H54 (cell line): ENCODE measurements at regions not wholly inside any gene's neighbourhood (a gene's known extent, or its start where the extent isn't known, plus 50 kb on each side); places are given as distances from the start of the nearest gene placed in this dataset.
"Not testable (repeated sequence)": the region's sequence is repeated elsewhere in the genome, so short reads cannot be mapped to it uniquely, and the experiment has no call there.

Experiments used
- DNase-seq: peaks from one replicate; pipeline ENCODE4 v3.0.0; 2011; ENCODE audit warnings: low spot score, mixed read lengths; ENCODE audit not compliant: insufficient read length
- FAIRE-seq: peaks from 3 replicates; lab custom pipeline; 2011; peaks lifted over from hg19 to GRCh38; lab: Jason Lieb, UNC
- POLR2A ChIP-seq: IDR thresholded peaks from 2 replicates; pipeline ENCODE4 v1.6.1; 2011; ENCODE audit warnings: low read depth, mild to moderate bottlenecking, low read length

GRCh38 chr10:71912431-71912830, 51.8 kb upstream of the CHST3 start:
- DNase-seq (peak; percentile 42), FAIRE-seq (no peak)
- no peak for TF ChIP-seq POLR2A

- no peak for DNase-seq
- FAIRE-seq = no peak
- TF ChIP-seq POLR2A = no peak
These were observed 52.8 kb upstream of the CHST3 start for GRCh38 chr10:71911296-71911953.

- DNase-seq (no peak), FAIRE-seq (no peak)
- TF ChIP-seq POLR2A = no peak
These were observed 54.7 kb upstream of the CHST3 start for GRCh38 chr10:71909399-71910083.

GRCh38 chr10:71908998-71909397, 55.2 kb upstream of the CHST3 start:
- TF ChIP-seq POLR2A = no peak
- FAIRE-seq (no peak), DNase-seq (no peak)

GRCh38 chr10:71905164-71905563, 54.1 kb upstream of the PSAP start:
- TF ChIP-seq POLR2A = no peak
- no peak for FAIRE-seq

GRCh38 chr10:71903636-71904250, 52.7 kb upstream of the PSAP start:
- FAIRE-seq, DNase-seq: not testable (repeated sequence)

More at GRCh38 chr10:71905164-71905563, 54.1 kb upstream of the PSAP start:
- DNase-seq = no peak

GRCh38 chr10:71902351-71902750, 51.3 kb upstream of the PSAP start:
- DNase-seq = no peak
- FAIRE-seq = no peak
- TF ChIP-seq POLR2A = no peak
